GM12865 (cell line): ENCODE measurements at regions not wholly inside any gene's neighbourhood (a gene's known extent, or its start where the extent isn't known, plus 50 kb on each side); places are given as distances from the start of the nearest gene placed in this dataset.

Experiments
- DNase-seq: peaks from one replicate; pipeline ENCODE4 v3.0.0; 2010; ENCODE audit warnings: low read depth
- H3K4me3 ChIP-seq: 2 replicates; pipeline ENCODE4 v1.5.1; 2011; ENCODE audit warnings: mild to moderate bottlenecking, low read depth, low read length, control low read depth
- TF ChIP-seq, protein P1 (sequence below): IDR thresholded peaks from 2 replicates; pipeline ENCODE4 v1.5.1; 2011; ENCODE audit warnings: low read length, control low read depth, low read depth, inconsistent platforms; ENCODE audit not compliant: insufficient read depth; ENCODE audit errors: missing control alignments

DNA sequence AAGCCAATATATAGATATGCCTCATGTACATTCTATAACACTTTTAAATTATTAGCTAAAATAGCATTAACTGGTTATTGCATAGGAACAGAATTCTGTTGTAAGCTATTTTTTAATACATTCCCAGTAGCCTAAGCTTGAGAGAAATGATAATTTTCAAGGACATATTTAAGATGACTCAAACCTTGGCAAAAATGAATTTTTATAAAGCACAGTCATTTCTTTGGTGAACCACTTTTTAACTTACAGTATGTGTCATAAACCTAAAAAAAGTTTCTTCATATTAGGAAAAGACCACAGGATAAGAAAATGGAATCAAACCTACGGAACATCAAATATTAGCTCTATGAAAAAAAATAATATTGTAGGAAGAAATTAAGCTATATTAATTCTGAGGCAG is 986.3 kb downstream of the STIM2 start:
- DNase-seq: no peak
- no peak overlapping the region for H3K4me3 ChIP-seq
- TF ChIP-seq, protein P1, sequence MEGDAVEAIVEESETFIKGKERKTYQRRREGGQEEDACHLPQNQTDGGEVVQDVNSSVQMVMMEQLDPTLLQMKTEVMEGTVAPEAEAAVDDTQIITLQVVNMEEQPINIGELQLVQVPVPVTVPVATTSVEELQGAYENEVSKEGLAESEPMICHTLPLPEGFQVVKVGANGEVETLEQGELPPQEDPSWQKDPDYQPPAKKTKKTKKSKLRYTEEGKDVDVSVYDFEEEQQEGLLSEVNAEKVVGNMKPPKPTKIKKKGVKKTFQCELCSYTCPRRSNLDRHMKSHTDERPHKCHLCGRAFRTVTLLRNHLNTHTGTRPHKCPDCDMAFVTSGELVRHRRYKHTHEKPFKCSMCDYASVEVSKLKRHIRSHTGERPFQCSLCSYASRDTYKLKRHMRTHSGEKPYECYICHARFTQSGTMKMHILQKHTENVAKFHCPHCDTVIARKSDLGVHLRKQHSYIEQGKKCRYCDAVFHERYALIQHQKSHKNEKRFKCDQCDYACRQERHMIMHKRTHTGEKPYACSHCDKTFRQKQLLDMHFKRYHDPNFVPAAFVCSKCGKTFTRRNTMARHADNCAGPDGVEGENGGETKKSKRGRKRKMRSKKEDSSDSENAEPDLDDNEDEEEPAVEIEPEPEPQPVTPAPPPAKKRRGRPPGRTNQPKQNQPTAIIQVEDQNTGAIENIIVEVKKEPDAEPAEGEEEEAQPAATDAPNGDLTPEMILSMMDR: no peak

GRCh38 chr4:27861381-27861787 is 1000.7 kb downstream of the STIM2 start:
- H3K4me3 ChIP-seq: no peak overlapping the region
- peak; percentile 48 for DNase-seq
- TF ChIP-seq, protein P1: peak; percentile 39

DNA sequence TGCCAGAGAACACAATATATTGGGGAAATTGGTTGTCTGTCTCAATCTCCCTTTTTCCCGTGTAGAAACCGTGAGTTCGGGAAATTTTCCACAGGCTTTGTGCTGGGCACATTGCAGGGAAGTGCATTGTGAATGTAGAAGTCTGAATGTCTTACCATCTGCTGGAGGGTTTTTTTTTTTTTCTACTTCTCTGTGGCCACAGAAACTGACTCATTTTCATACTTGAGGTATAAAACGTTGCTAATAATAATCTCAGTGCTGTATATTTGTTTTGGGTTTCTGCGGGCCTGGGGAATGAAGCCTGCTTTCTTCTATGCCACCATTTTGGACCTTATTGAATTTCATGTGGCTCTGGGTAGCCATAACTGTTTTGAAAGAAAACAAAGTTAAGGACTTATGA is 1001.2 kb downstream of the STIM2 start:
- TF ChIP-seq, protein P1: no peak
- H3K4me3 ChIP-seq: no peak overlapping the region
- DNase-seq: peak; percentile 56

DNA sequence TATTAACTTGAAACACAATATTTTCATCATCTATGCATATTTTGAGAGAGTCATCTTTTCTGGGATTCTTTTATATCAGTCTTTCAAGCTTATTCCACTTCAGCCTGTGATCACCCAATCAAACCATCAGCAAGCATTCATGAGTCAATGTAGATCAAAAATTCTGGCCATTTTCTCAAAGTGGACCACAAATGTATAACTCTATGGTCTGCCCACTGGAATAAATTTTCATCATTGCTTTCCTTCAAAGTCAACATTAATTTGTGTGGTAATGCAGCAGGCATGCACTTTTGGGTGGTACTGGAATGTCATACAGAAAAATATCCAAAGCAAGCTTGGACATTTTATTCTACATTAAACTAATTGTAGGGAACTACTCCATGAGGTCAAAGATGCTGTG is 1013.0 kb downstream of the STIM2 start:
- no peak for DNase-seq
- TF ChIP-seq, protein P1: no peak
- H3K4me3 ChIP-seq: no peak overlapping the region

DNA sequence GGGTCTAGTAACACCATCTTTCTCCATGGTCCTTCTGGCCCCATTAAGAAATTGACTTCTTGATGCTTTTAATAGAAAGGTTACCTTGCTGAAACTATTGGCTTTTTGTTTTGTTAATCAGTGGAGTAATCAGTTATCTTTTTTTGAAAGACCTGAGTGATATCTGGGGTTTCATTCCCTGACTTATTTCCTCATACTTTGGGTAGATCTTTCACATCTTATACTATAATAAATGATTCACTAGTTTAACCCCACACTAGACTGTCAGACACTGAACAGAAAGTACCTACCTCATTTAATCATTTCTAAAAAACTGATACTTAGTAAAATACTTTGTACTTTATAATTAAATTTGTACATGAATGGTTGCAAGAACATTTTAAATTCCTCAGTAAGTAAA is 1021.1 kb downstream of the STIM2 start:
- no peak overlapping the region for H3K4me3 ChIP-seq
- DNase-seq: no peak
- TF ChIP-seq, protein P1: no peak

GRCh38 chr4:27886120-27886519 is 1025.5 kb downstream of the STIM2 start:
- no peak overlapping the region for H3K4me3 ChIP-seq
- TF ChIP-seq, protein P1: no peak
- DNase-seq: no peak

GRCh38 chr4:27887646-27888045 is 1027.0 kb downstream of the STIM2 start:
- H3K4me3 ChIP-seq: no peak overlapping the region
- no peak for DNase-seq
- TF ChIP-seq, protein P1: no peak
